Central memory CD8-positive, alpha-beta T cell (primary cell): ENCODE measurements at regions not wholly inside any gene's neighbourhood (a gene's known extent, or its start where the extent isn't known, plus 50 kb on each side); places are given as distances from the start of the nearest gene placed in this dataset.

Experiments used
- ATAC-seq: fragments of 150-1000 bp; cut with Tn5 transposase; replicated peaks from 2 replicates; pipeline ENCODE4 v1.10.0; 2022; ENCODE audit warnings: mild to moderate bottlenecking, moderate FRiP score, moderate number of reproducible peaks; ENCODE audit not compliant: poor library complexity, severe bottlenecking; ENCODE audit errors: extremely low read depth
- DNase-seq, 2 donors: peaks; one replicate each; pipeline ENCODE4 v3.0.0; 2021; ENCODE audit warnings: low spot score in 2 of 2
- H3K27ac Mint-ChIP-seq: one replicate; pipeline ENCODE4 v1.8.0; 2022; ENCODE audit warnings: low read depth, mild to moderate bottlenecking, moderate library complexity, mixed read lengths
- H3K27me3 Mint-ChIP-seq: one replicate; pipeline ENCODE4 v1.8.0; 2022; ENCODE audit warnings: mixed read lengths
- H3K36me3 Mint-ChIP-seq: one replicate; pipeline ENCODE4 v1.8.0; 2022; ENCODE audit warnings: mild to moderate bottlenecking, moderate library complexity, mixed read lengths; ENCODE audit not compliant: insufficient read depth
- H3K4me1 Mint-ChIP-seq: one replicate; pipeline ENCODE4 v1.8.0; 2022; ENCODE audit warnings: mixed read lengths
- H3K4me3 Mint-ChIP-seq: one replicate; pipeline ENCODE4 v1.8.0; 2022; ENCODE audit warnings: mild to moderate bottlenecking, moderate library complexity, mixed read lengths
- H3K9me3 Mint-ChIP-seq: one replicate; pipeline ENCODE4 v1.8.0; 2022; ENCODE audit warnings: mixed read lengths

DNA sequence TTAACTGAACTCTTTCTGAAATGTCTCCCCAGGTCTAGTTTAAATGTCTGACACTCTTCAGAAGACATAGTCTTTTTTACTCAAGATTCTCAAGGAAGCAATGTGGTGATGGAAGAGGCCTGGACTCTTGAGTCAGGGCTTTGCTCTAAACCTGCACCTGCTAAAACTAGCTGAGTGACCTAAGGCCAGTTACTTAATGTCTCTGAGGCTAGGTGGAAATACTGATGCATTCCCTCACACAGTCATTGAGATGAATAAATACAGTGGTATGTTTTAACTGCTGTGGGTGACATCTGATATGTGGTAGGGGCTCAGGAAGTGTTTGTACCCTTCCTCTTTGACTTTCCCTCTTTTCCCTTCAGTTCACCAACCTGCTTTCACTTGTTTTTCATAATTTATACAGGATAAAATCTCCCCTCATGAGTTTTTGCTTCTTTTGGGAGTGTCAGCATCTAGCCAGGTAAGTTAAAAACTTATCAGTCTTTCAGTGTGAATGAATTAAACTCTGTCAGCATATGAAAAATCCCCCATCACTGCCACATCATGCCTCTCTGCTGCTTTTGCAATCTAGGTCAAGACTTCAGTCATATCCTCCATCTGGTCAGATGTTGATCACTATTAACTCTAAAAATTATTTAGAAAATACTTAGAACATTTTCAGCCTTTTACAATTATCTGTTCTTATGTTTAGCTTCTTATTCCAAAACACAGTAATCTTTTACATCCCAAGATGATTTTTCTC lies 178.7 kb upstream of the TNFAIP3 start:
- no peak for DNase-seq
- Mint-ChIP-seq H3K36me3 (no peaks in the 10 kb centered on the region), H3K9me3 (no peaks in the 10 kb centered on the region), H3K4me3 (no peak overlapping the region), H3K4me1 (no peaks in the 10 kb centered on the region), H3K27ac (no peak overlapping the region), H3K27me3 (peaks cover 7% of the 10 kb centered on the region)
- no peak for ATAC-seq

DNA sequence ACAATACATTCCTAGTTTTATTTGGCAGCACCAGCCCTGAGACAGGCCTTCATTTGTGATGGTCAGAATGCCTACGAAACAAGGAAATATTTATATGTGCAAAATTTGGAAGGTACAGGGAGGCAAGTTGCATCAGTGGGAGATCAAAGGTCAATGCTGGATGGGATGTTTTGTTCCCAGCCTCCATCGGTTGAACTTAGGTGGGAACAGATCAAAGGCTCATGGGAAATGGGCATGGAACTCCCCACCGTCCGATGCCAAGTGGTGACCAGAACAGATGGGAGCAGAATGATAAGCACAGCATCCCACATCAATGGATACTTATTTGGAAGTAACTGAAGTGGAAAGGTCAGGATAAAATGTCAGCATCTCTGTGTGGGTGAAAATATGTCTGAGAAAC lies 177.7 kb upstream of the TNFAIP3 start:
- Mint-ChIP-seq H3K4me3 (no peak overlapping the region), H3K4me1 (no peaks in the 10 kb centered on the region), H3K27ac (no peak overlapping the region), H3K36me3 (no peaks in the 10 kb centered on the region), H3K9me3 (no peaks in the 10 kb centered on the region), H3K27me3 (peaks cover 7% of the 10 kb centered on the region)
- ATAC-seq (no peak), DNase-seq (no peak)

DNA sequence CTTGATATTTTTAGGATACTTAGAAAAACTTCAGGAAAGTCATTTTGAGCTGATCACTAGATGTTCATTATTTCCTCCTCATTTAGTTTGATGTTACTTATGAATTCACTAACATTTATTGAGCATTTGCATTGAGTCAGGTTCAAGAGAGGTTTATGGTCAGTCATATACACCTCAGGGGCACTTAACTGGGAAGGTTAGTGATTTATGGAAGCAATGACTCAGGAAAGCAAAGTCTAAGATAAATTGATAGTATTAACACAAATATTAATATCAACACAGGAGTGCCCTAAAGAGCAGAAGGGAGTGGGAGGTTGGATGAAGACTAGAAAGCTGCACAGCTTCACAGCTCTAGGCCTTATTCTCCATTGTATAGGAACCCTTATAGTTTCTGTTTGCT lies 177.0 kb upstream of the TNFAIP3 start:
- no peak overlapping the region for H3K27ac Mint-ChIP-seq

DNA sequence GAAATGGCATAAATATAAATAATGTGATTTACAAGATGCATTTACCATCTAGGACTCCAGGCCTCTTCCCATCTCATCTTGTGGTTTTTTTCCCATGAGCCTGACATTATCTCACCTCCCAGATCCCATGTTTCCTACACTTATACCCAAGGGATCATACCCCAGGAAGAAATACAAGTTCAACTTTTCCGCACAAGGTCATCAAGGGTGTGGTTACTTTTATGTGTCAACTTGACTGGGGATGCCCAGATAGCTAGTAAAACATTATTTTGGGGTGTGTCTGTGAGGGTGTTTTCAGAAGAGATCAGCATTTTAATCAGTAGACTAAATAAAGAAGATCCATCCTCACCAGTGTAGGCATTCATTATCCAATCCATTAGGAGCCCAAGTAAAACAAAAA lies 176.3 kb upstream of the TNFAIP3 start:
- no peaks in the 10 kb centered on the region for H3K9me3 Mint-ChIP-seq
- H3K4me3 Mint-ChIP-seq = no peak overlapping the region
- no peak for ATAC-seq
- H3K27ac Mint-ChIP-seq = no peak overlapping the region
- H3K27me3 Mint-ChIP-seq = peaks cover 13% of the 10 kb centered on the region
- peaks cover 2% of the 10 kb centered on the region for H3K36me3 Mint-ChIP-seq
- no peaks in the 10 kb centered on the region for H3K4me1 Mint-ChIP-seq
- DNase-seq = no peak

More for the DNA sequence above, 177.0 kb upstream of the TNFAIP3 start:
- ATAC-seq (no peak), DNase-seq (no peak)
- Mint-ChIP-seq H3K9me3 (no peaks in the 10 kb centered on the region), H3K36me3 (peaks cover 2% of the 10 kb centered on the region), H3K4me1 (no peaks in the 10 kb centered on the region), H3K27me3 (peaks cover 7% of the 10 kb centered on the region), H3K4me3 (no peak overlapping the region)

DNA sequence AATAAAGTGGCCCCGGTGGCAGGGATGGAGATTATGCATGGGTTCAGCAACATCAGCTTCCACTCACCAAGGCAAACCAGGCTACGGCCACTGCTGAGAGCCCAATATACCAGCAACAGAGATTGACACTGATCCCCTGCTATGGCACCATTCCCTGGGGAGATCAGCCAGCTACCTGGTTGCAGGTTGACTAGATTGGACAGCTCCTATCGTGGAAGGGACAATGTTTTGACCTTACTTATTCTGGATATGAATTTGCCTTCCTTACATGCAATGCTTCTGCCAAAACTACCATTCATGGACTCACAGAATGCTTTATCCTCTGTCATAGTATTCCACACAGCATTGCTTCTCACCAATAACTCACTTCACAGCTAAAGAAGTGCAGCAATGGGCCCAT lies 174.8 kb upstream of the TNFAIP3 start:
- peaks cover 17% of the 10 kb centered on the region for H3K27me3 Mint-ChIP-seq
- DNase-seq (no peak), ATAC-seq (no peak)
- no peaks in the 10 kb centered on the region for H3K9me3 Mint-ChIP-seq
- H3K4me3 Mint-ChIP-seq = no peak overlapping the region
- no peaks in the 10 kb centered on the region for H3K4me1 Mint-ChIP-seq
- no peak overlapping the region for H3K27ac Mint-ChIP-seq
- H3K36me3 Mint-ChIP-seq = peaks cover 2% of the 10 kb centered on the region

DNA sequence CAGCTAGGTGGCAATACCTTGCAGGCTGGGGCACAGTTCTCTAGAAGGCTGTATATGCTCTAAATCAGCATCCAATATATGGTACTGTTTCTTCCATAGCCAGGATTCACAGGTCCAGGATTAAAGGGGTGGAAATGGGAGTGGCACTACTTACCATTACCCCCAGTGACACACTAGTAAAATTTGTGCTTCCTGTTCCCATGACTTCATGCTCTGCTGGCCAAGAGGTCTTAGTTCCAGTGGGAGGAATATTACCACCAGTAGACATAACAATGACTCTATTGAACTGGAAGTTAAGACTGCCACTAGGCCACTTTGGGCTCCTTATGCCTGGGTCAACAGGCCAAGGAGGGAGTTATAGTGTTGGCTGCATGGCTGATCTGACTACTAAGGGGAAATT lies 174.3 kb upstream of the TNFAIP3 start:
- H3K27ac Mint-ChIP-seq = no peak overlapping the region
- peaks cover 17% of the 10 kb centered on the region for H3K27me3 Mint-ChIP-seq
- H3K36me3 Mint-ChIP-seq = peaks cover 2% of the 10 kb centered on the region
- H3K4me1 Mint-ChIP-seq = no peaks in the 10 kb centered on the region
- H3K9me3 Mint-ChIP-seq = no peaks in the 10 kb centered on the region
- H3K4me3 Mint-ChIP-seq = no peak overlapping the region
- ATAC-seq = no peak
- no peak for DNase-seq

DNA sequence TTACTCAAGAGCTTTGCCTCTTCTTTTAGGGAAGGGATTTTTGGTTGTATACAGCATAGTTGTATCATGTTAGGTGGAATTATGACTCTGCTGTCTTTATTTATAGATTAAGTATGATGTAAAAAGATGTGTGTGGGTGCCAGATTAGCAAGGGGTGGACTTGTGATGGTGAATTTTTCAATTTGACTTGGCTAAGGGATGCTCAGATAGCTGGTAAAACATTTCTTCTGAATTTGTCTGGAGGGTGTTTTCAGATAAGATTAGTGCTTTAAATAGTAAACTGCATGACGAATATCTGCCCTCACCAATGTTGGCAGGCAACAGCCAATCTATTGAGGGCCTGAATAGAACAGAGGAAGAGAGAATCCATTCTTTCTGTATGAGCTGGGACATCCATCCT lies 173.3 kb upstream of the TNFAIP3 start:
- DNase-seq = no peak
- H3K4me1 Mint-ChIP-seq = peaks cover 3% of the 10 kb centered on the region
- no peak overlapping the region for H3K27ac Mint-ChIP-seq
- peaks cover 17% of the 10 kb centered on the region for H3K27me3 Mint-ChIP-seq
- no peak for ATAC-seq
- no peak overlapping the region for H3K4me3 Mint-ChIP-seq
- peaks cover 2% of the 10 kb centered on the region for H3K36me3 Mint-ChIP-seq
- no peaks in the 10 kb centered on the region for H3K9me3 Mint-ChIP-seq

DNA sequence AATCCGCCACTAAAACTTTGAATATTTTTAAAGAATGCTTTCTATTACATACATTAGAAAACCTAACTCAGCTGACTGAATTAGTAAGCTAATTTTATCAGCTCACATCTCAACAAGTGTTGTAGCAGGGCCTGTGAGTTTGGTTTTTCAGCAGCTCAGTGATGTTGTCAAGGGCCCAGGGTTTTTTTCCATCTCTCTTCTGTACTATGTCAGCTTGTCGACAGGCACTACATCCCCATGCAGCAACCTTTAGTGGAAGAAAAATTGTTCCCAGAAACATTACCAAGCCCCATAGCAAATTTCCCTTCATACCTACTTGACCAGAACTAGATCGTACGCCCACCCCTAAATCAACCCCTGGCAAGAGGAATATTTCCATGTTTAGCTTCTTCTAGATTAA lies 170.3 kb upstream of the TNFAIP3 start:
- Mint-ChIP-seq H3K4me3 (no peak overlapping the region), H3K9me3 (no peaks in the 10 kb centered on the region), H3K36me3 (peaks cover 2% of the 10 kb centered on the region), H3K4me1 (peaks cover 11% of the 10 kb centered on the region), H3K27ac (no peak overlapping the region), H3K27me3 (peaks cover 27% of the 10 kb centered on the region)
- DNase-seq = no peak
- ATAC-seq = no peak

DNA sequence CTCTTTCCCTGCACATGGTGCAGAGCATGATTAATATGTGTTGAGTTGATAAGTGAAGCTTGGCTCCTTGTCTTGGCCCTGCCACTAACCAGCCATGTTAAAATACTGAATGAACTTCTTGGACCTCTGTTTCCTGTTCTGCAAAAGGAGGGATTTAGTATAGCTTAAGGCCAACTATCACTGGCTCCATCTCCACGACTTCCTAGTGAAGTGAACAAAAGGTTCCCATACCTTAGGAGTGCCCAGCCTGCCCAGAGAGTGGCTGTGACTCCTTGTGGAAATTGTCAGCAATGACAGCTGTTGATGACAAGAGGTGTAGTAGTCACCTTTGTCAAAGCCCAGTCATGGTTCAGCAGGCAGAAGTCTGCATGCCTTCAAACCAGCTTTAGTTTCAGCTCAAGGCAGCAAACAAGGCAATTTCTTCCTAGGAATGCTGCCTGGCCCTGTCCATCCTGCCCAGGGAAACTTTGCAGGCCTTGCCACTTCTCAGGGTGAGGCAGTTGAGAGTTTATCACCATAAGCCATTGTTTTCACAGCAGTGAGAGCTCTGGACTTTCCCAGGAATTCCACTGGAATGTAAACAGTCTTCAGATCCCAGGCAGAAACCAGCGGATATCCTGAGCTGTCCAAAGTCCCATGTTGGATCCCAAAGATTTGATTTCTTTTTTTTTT lies 169.7 kb upstream of the TNFAIP3 start:
- DNase-seq (no peak), ATAC-seq (no peak)
- Mint-ChIP-seq H3K4me1 (peaks cover 11% of the 10 kb centered on the region), H3K9me3 (no peaks in the 10 kb centered on the region), H3K4me3 (no peak overlapping the region), H3K27ac (no peak overlapping the region), H3K27me3 (peaks cover 27% of the 10 kb centered on the region), H3K36me3 (peaks cover 2% of the 10 kb centered on the region)

DNA sequence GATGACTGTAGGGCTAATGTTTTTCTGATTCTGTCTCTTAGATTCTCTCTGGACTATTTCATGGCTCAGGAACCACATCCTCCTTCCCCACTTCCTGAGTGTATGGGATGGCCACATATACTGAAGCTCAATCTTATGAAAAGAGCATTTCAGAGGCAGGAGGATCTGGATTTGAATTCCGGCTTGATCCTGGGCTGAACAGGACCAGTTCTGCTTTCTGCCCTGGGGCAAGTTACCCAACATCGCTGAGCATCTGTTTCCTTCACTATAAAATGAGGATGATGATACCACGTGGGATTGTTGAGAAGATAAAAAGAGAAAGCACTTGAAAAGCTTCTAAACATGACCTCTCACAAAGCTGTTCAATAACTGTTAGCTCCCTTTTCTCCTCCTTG lies 168.4 kb upstream of the TNFAIP3 start:
- H3K27ac Mint-ChIP-seq = no peak overlapping the region
- H3K9me3 Mint-ChIP-seq = no peaks in the 10 kb centered on the region
- ATAC-seq = no peak
- H3K36me3 Mint-ChIP-seq = peaks cover 2% of the 10 kb centered on the region
- peaks cover 20% of the 10 kb centered on the region for H3K27me3 Mint-ChIP-seq
- DNase-seq = no peak
- peaks cover 11% of the 10 kb centered on the region for H3K4me1 Mint-ChIP-seq
- H3K4me3 Mint-ChIP-seq = no peak overlapping the region

DNA sequence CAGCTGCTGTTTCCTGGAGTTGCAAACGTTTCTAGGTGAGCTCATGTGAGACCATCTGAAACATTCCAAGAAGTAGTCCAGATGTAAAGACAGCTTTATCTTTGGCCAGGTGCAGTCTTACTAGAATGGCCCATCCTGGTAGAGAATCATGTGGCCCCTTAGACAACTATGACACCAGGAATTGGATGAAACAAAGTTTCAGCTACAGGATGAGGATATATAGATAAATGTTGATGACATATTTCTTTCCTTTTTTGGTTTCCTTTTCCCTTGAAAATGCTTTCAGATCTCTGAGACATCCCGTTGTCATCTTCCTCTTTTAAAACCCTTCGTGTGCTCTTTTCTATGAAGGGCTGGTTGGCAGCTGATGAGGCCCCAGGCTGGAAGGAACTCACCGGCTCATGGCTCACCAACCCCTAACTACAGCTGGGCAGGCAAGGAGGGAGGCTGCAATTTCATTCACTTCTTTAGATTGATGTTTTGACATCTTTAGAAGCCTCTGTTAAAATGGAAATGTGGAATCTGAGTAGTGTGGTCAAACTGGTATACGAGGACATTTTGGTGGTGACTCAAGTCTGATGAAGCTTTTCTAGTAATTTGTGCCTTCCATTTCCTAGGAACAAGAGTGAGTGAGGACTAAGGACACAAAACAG lies 167.9 kb upstream of the TNFAIP3 start:
- no peak for DNase-seq
- peaks cover 11% of the 10 kb centered on the region for H3K4me1 Mint-ChIP-seq
- no peak overlapping the region for H3K4me3 Mint-ChIP-seq
- H3K36me3 Mint-ChIP-seq = peaks cover 2% of the 10 kb centered on the region
- H3K27ac Mint-ChIP-seq = no peak overlapping the region
- ATAC-seq = peak; percentile 14
- peaks cover 20% of the 10 kb centered on the region for H3K27me3 Mint-ChIP-seq
- H3K9me3 Mint-ChIP-seq = no peaks in the 10 kb centered on the region

DNA sequence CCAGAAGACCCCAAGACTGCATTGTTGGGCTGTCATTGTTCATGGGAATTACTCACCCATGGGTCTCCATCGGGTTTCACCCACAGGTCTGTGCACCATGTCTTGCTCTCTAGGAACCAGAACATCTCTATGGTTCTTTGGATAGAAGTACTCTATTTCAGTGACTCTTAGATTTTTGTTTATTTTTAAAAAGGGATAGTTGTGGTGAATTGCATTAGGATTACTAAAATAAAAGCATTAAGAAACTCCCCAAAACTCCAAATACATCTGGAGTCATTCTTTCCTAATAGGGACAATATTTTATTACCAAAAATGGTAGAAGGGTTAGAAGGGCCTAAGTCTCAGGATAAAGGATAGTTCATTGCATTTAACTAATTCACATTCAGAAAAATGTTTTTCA lies 166.9 kb upstream of the TNFAIP3 start:
- H3K27me3 Mint-ChIP-seq = peaks cover 20% of the 10 kb centered on the region
- H3K4me1 Mint-ChIP-seq = peaks cover 12% of the 10 kb centered on the region
- H3K4me3 Mint-ChIP-seq = no peak overlapping the region
- H3K36me3 Mint-ChIP-seq = peaks cover under 1% of the 10 kb centered on the region
- DNase-seq (no peak), ATAC-seq (no peak)
- H3K9me3 Mint-ChIP-seq = no peaks in the 10 kb centered on the region
- H3K27ac Mint-ChIP-seq = no peak overlapping the region
